MM.1S (cell line): ENCODE measurements at regions not wholly inside any gene's neighbourhood (a gene's known extent, or its start where the extent isn't known, plus 50 kb on each side); places are given as distances from the start of the nearest gene placed in this dataset.

Source experiments
- DNase-seq: peaks from one replicate; pipeline ENCODE4 v3.0.0-alpha.2; 2015
- H2AFZ ChIP-seq: fragments of 300-600 bp; sonication (generic); 2 replicates; pipeline ENCODE4 v1.6.0; 2016; ENCODE audit warnings: antibody characterized with exemption, low read length
- H3F3A ChIP-seq: fragments of 300-600 bp; sonication (generic); 2 replicates; pipeline ENCODE4 v1.6.1; 2016; ENCODE audit warnings: mild to moderate bottlenecking, antibody characterized with exemption, low read length, moderate library complexity, mixed read lengths; ENCODE audit not compliant: insufficient read depth
- H3K27ac ChIP-seq: fragments of 300-600 bp; sonication (generic); 2 replicates; pipeline ENCODE4 v1.5.1; 2016; ENCODE audit warnings: mild to moderate bottlenecking, low read length
- H3K27me3 ChIP-seq: fragments of 300-600 bp; sonication (generic); replicated peaks from 2 replicates; pipeline ENCODE4 v1.6.0; 2016; ENCODE audit warnings: low read length; ENCODE audit not compliant: insufficient read depth
- H3K36me3 ChIP-seq: fragments of 300-600 bp; sonication (generic); replicated peaks from 2 replicates; pipeline ENCODE4 v1.6.1; 2016; ENCODE audit warnings: mild to moderate bottlenecking, low read length, mixed read lengths; ENCODE audit not compliant: insufficient read depth
- H3K4me1 ChIP-seq: fragments of 300-600 bp; sonication (generic); 2 replicates; pipeline ENCODE4 v1.6.1; 2016; ENCODE audit warnings: low read length, mixed read lengths
- H3K4me2 ChIP-seq: fragments of 300-600 bp; sonication (generic); 2 replicates; pipeline ENCODE4 v1.6.0; 2016; ENCODE audit warnings: low read depth, low read length
- H3K4me3 ChIP-seq: fragments of 300-600 bp; sonication (generic); 2 replicates; pipeline ENCODE4 v1.5.1; 2016; ENCODE audit warnings: low read length, mixed read lengths
- H3K79me2 ChIP-seq: fragments of 300-600 bp; sonication (generic); 2 replicates; pipeline ENCODE4 v1.6.1; 2016; ENCODE audit warnings: mixed run types, low read length, mixed read lengths
- H3K9ac ChIP-seq: fragments of 300-600 bp; sonication (generic); 2 replicates; pipeline ENCODE4 v1.6.1; 2016; ENCODE audit warnings: low read length, mixed read lengths
- H3K9me2 ChIP-seq: fragments of 300-600 bp; sonication (generic); replicated peaks from 2 replicates; pipeline ENCODE4 v1.6.1; 2016; ENCODE audit warnings: mild to moderate bottlenecking, low read length, mixed read lengths; ENCODE audit not compliant: insufficient read depth
- H3K9me3 ChIP-seq: fragments of 300-600 bp; sonication (generic); replicated peaks from 2 replicates; pipeline ENCODE4 v1.6.1; 2016; ENCODE audit warnings: mild to moderate bottlenecking, low read length, mixed read lengths; ENCODE audit not compliant: insufficient read depth
- H4K20me1 ChIP-seq: fragments of 300-600 bp; sonication (generic); 2 replicates; pipeline ENCODE4 v1.6.1; 2016; ENCODE audit warnings: mild to moderate bottlenecking, low read length, moderate library complexity, mixed read lengths; ENCODE audit not compliant: insufficient read depth
- CTCF ChIP-seq: fragments of 300-600 bp; sonication (generic); IDR thresholded peaks from 2 replicates; pipeline ENCODE4 v1.5.1; 2016; ENCODE audit warnings: antibody characterized with exemption, low read length, mixed read lengths
- EZH2 ChIP-seq: fragments of 300-600 bp; sonication (generic); optimal IDR thresholded peaks from 2 replicates; pipeline ENCODE3; 2017; ENCODE audit warnings: low read depth, mild to moderate bottlenecking, antibody characterized with exemption, low read length, mixed read lengths
- EZH2phosphoT487 ChIP-seq: fragments of 300-600 bp; sonication (generic); IDR thresholded peaks from 2 replicates; pipeline ENCODE4 v1.6.1; 2018; ENCODE audit warnings: antibody characterized with exemption, low read length

- no peak for DNase-seq
- Histone ChIP-seq H3K4me1 (no peaks in the 10 kb centered on the region), H3K9ac (no peak overlapping the region), H2AFZ (no peak overlapping the region), H3K27ac (no peak overlapping the region), H4K20me1 (no peaks in the 10 kb centered on the region), H3K4me3 (no peak overlapping the region), H3K4me2 (no peak overlapping the region), H3K9me3 (no peaks in the 10 kb centered on the region; the same call in 1 of the 2 replicates), H3K36me3 (no peaks in the 10 kb centered on the region), H3K27me3 (no peaks in the 10 kb centered on the region), H3F3A (no peaks in the 10 kb centered on the region), H3K79me2 (no peaks in the 10 kb centered on the region), H3K9me2 (no peaks in the 10 kb centered on the region)
- TF ChIP-seq EZH2 (no peak), CTCF (no peak), EZH2phosphoT487 (no peak)
These were observed 402.7 kb upstream of the SALL3 start for GRCh38 chr18:78576967-78577366.

- Histone ChIP-seq H3F3A (no peaks in the 10 kb centered on the region), H3K4me3 (no peak overlapping the region), H3K9me3 (no peaks in the 10 kb centered on the region; the same call in 1 of the 2 replicates), H3K4me2 (no peak overlapping the region), H3K79me2 (no peaks in the 10 kb centered on the region), H4K20me1 (no peaks in the 10 kb centered on the region), H3K27me3 (no peaks in the 10 kb centered on the region), H3K36me3 (no peaks in the 10 kb centered on the region), H3K27ac (no peak overlapping the region), H3K4me1 (no peaks in the 10 kb centered on the region), H3K9ac (no peak overlapping the region), H2AFZ (no peak overlapping the region), H3K9me2 (no peaks in the 10 kb centered on the region)
- no peak for DNase-seq
- no peak for TF ChIP-seq EZH2phosphoT487
- TF ChIP-seq EZH2, result no peak
These were observed 400.2 kb upstream of the SALL3 start for GRCh38 chr18:78579449-78579848.

- no peaks in the 10 kb centered on the region for H3K27me3 ChIP-seq
- no peak overlapping the region for H3K4me2 ChIP-seq
- H3K4me3 ChIP-seq, result no peak overlapping the region
- no peaks in the 10 kb centered on the region for H3K9me2 ChIP-seq
- H3K27ac ChIP-seq, result no peak overlapping the region
- no peak for DNase-seq
- no peaks in the 10 kb centered on the region for H3K79me2 ChIP-seq
- no peaks in the 10 kb centered on the region for H4K20me1 ChIP-seq
- H3K9ac ChIP-seq, result no peak overlapping the region
- no peak overlapping the region for H2AFZ ChIP-seq
- TF ChIP-seq EZH2, result no peak
- no peak for TF ChIP-seq CTCF
- H3K36me3 ChIP-seq, result no peaks in the 10 kb centered on the region
- no peaks in the 10 kb centered on the region for H3K4me1 ChIP-seq
- H3F3A ChIP-seq, result no peaks in the 10 kb centered on the region
- H3K9me3 ChIP-seq, result no peaks in the 10 kb centered on the region; the same call in 1 of the 2 replicates
These were observed 399.6 kb upstream of the SALL3 start for GRCh38 chr18:78579854-78580577.

GRCh38 chr18:78580835-78581339, 398.7 kb upstream of the SALL3 start:
- Histone ChIP-seq H4K20me1 (no peaks in the 10 kb centered on the region), H3K4me3 (no peak overlapping the region), H3K27ac (no peak overlapping the region), H3K27me3 (no peaks in the 10 kb centered on the region), H3K4me1 (no peaks in the 10 kb centered on the region), H3K4me2 (no peak overlapping the region), H3K9me2 (no peaks in the 10 kb centered on the region), H3F3A (no peaks in the 10 kb centered on the region), H3K79me2 (no peaks in the 10 kb centered on the region), H3K9ac (no peak overlapping the region), H3K9me3 (no peaks in the 10 kb centered on the region; the same call in 1 of the 2 replicates), H3K36me3 (no peaks in the 10 kb centered on the region), H2AFZ (no peak overlapping the region)
- no peak for TF ChIP-seq EZH2phosphoT487
- no peak for TF ChIP-seq EZH2
- no peak for TF ChIP-seq CTCF
- no peak for DNase-seq
